GM23338 (cell line): ENCODE measurements at regions not wholly inside any gene's neighbourhood (a gene's known extent, or its start where the extent isn't known, plus 50 kb on each side); places are given as distances from the start of the nearest gene placed in this dataset.

Source experiments
- ATAC-seq: fragments of 200-7000 bp; cut with Tn5 transposase; 3 replicates; pipeline ENCODE4 v1.9.1; 2020
- DNase-seq: peaks from one replicate; pipeline ENCODE4 v3.0.0-alpha.2; 2015; ENCODE audit warnings: low spot score
- H2AFZ ChIP-seq: fragments of 200-600 bp; sonication (generic); 2 replicates; pipeline ENCODE4 v1.8.0; 2016; ENCODE audit warnings: antibody characterized with exemption, mild to moderate bottlenecking, moderate library complexity
- H3F3A ChIP-seq: fragments of 200-600 bp; sonication (generic); replicated peaks from 2 replicates; pipeline ENCODE4 v1.8.0; 2017; ENCODE audit warnings: antibody characterized with exemption, mixed run types, low read depth
- H3K27ac ChIP-seq: fragments of 200-600 bp; sonication (generic); 2 replicates; pipeline ENCODE4 v1.6.1; 2016; ENCODE audit warnings: low read depth
- H3K27me3 ChIP-seq: fragments of 200-600 bp; sonication (generic); 2 replicates; pipeline ENCODE4 v1.8.0; 2016; ENCODE audit warnings: mild to moderate bottlenecking, mixed run types, moderate library complexity; ENCODE audit not compliant: insufficient read depth
- H3K36me3 ChIP-seq: fragments of 200-600 bp; sonication (generic); 2 replicates; pipeline ENCODE4 v1.8.0; 2016; ENCODE audit warnings: mild to moderate bottlenecking; ENCODE audit not compliant: insufficient read depth
- H3K4me1 ChIP-seq: fragments of 200-600 bp; sonication (generic); 2 replicates; pipeline ENCODE4 v1.8.0; 2016; ENCODE audit warnings: mild to moderate bottlenecking, moderate library complexity; ENCODE audit not compliant: insufficient read depth
- H3K4me2 ChIP-seq: fragments of 200-600 bp; sonication (generic); 2 replicates; pipeline ENCODE4 v1.7.1; 2017; ENCODE audit warnings: mixed run types
- H3K4me3 ChIP-seq: fragments of 200-600 bp; sonication (generic); 2 replicates; pipeline ENCODE4 v1.6.1; 2016; ENCODE audit warnings: mixed run types
- H3K79me2 ChIP-seq: fragments of 200-600 bp; sonication (generic); replicated peaks from 2 replicates; pipeline ENCODE4 v1.8.0; 2017; ENCODE audit warnings: mild to moderate bottlenecking; ENCODE audit not compliant: insufficient read depth
- H3K9me2 ChIP-seq: fragments of 200-600 bp; sonication (generic); 2 replicates; pipeline ENCODE4 v1.8.0; 2017; ENCODE audit not compliant: insufficient read depth
- H4K20me1 ChIP-seq: fragments of 200-600 bp; sonication (generic); replicated peaks from 2 replicates; pipeline ENCODE4 v1.8.0; 2017; ENCODE audit warnings: mild to moderate bottlenecking; ENCODE audit not compliant: insufficient read depth
- H3K27ac Mint-ChIP-seq: 2 replicates; pipeline ENCODE4 v1.8.0; 2020; ENCODE audit warnings: inconsistent platforms, mild to moderate bottlenecking, moderate library complexity, mixed read lengths
- H3K27me3 Mint-ChIP-seq: 3 replicates; pipeline ENCODE4 v1.8.0; 2022; ENCODE audit warnings: low read depth, mild to moderate bottlenecking, moderate library complexity, mixed read lengths, inconsistent platforms; ENCODE audit not compliant: insufficient read depth, poor library complexity
- H3K36me3 Mint-ChIP-seq: 3 replicates; pipeline ENCODE4 v1.8.0; 2021; ENCODE audit warnings: low read depth, mild to moderate bottlenecking, inconsistent platforms, moderate library complexity, mixed read lengths
- H3K4me1 Mint-ChIP-seq: 3 replicates; pipeline ENCODE4 v1.8.0; 2020; ENCODE audit warnings: mild to moderate bottlenecking, inconsistent platforms, mixed read lengths
- H3K4me3 Mint-ChIP-seq: 3 replicates; pipeline ENCODE4 v1.8.0; 2021; ENCODE audit warnings: moderate library complexity, mild to moderate bottlenecking, inconsistent platforms, mixed read lengths
- H3K9me3 Mint-ChIP-seq: 3 replicates; pipeline ENCODE4 v1.8.0; 2020; ENCODE audit warnings: moderate library complexity, mild to moderate bottlenecking, inconsistent platforms, mixed read lengths
- EZH2phosphoT487 ChIP-seq: fragments of 200-600 bp; sonication (generic); IDR thresholded peaks from one replicate; pipeline ENCODE4 v1.8.1; 2018; ENCODE audit warnings: antibody characterized with exemption; ENCODE audit not compliant: unreplicated experiment
- JUNB ChIP-seq: IDR thresholded peaks from one replicate; pipeline ENCODE4 v1.6.1; 2016; ENCODE audit warnings: antibody characterized with exemption; ENCODE audit not compliant: unreplicated experiment
- NANOG ChIP-seq: IDR thresholded peaks from 2 replicates; pipeline ENCODE4 v1.6.1; 2016; ENCODE audit warnings: antibody characterized with exemption, borderline replicate concordance
- STAT1 ChIP-seq: IDR thresholded peaks from one replicate; pipeline ENCODE4 v1.6.1; 2016; ENCODE audit warnings: antibody characterized with exemption; ENCODE audit not compliant: unreplicated experiment
- ZNF114 ChIP-seq: fragments of 250-450 bp; sonication (Bioruptor Pico); IDR thresholded peaks from 2 replicates; pipeline ENCODE4 v1.5.0; 2020; ENCODE audit warnings: mild to moderate bottlenecking, moderate library complexity
- ZNF331 ChIP-seq: fragments of 250-450 bp; sonication (Bioruptor Pico); IDR thresholded peaks from 2 replicates; pipeline ENCODE4 v1.5.0; 2020; ENCODE audit warnings: low read depth, mild to moderate bottlenecking, moderate library complexity
- TF ChIP-seq, protein P1 (sequence below): IDR thresholded peaks from 2 replicates; pipeline ENCODE4 v1.6.1; 2016; ENCODE audit warnings: antibody characterized with exemption
- TF ChIP-seq, protein P2 (sequence below), 2 experiments: fragments of 200-600 bp in 1 of 2; sonication (generic) in 1 of 2; conservative IDR thresholded peaks; 2 replicates each; pipeline versions ENCODE4 v1.5.1 to v1.6.1; 2016 to 2017; ENCODE audit warnings: antibody characterized with exemption in 2 of 2, low read depth in 2 of 2, mild to moderate bottlenecking in 2 of 2, moderate library complexity in 1 of 2

DNA sequence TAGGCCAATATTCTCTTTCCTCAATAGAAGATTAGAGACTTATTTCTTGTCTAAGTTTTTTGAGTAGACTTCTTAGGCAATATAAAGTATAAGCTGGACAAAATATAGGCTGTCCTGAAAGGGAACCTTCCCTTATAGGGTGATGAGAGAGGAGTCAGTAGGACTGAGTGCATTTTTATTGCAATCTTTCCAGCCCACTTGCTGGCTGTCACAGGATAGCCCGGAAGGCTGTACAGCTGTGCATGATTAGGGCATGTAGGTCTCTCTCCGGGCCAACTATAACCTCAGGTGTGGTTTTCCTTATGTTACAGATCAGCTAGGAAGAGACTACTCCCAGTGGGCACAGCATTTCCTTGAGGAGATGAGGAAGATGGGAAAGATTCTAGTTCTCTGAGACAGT is 159.8 kb upstream of the MEF2C start:
- Mint-ChIP-seq H3K9me3 (no peaks in the 10 kb centered on the region), H3K27me3 (no peaks in the 10 kb centered on the region), H3K4me1 (peaks cover 7% of the 10 kb centered on the region; the same call in 2 of the 3 replicates), H3K4me3 (no peak overlapping the region), H3K36me3 (no peaks in the 10 kb centered on the region), H3K27ac (no peak overlapping the region)
- no peak overlapping the region for H2AFZ ChIP-seq
- no peak for ATAC-seq
- H3K4me2 ChIP-seq, result no peak overlapping the region
- H3K36me3 ChIP-seq, result no peaks in the 10 kb centered on the region
- H3K4me1 ChIP-seq, result peaks cover 5% of the 10 kb centered on the region; the same call in 1 of the 2 replicates
- H3K79me2 ChIP-seq, result no peaks in the 10 kb centered on the region
- no peaks in the 10 kb centered on the region for H3K27me3 ChIP-seq
- H3F3A ChIP-seq, result no peaks in the 10 kb centered on the region
- peaks cover 5% of the 10 kb centered on the region; the same call in 1 of the 2 replicates for H3K9me2 ChIP-seq
- no peak for DNase-seq
- no peak overlapping the region for H3K4me3 ChIP-seq
- H3K27ac ChIP-seq, result no peak overlapping the region
- no peaks in the 10 kb centered on the region; the same call in 1 of the 2 replicates for H4K20me1 ChIP-seq
- TF ChIP-seq ZNF114 (CRISPR knock-in tag), result no peak
- no peak for TF ChIP-seq STAT1

DNA sequence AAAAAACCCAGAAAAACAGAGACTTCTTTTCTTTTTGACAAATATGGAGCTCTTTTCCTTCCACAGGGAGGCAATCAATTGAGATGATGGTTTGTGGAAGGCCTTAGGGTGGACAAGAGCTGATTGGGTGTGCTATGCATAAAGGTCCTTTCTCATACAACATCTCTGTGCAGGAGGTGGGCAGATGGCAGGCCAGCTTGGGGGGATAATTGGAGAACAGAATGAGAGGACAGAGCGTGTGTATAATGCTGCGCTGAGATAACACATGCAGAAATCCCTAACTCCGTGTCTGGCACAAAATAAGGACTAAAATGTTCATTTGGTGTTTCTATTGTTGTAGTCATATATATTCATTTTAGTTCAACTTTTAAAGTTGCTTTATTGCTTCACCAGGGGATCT is 159.0 kb upstream of the MEF2C start:
- H3K79me2 ChIP-seq, result no peaks in the 10 kb centered on the region
- Mint-ChIP-seq H3K36me3 (no peaks in the 10 kb centered on the region), H3K9me3 (no peaks in the 10 kb centered on the region), H3K27me3 (no peaks in the 10 kb centered on the region), H3K4me3 (no peak overlapping the region), H3K4me1 (peaks cover 2% of the 10 kb centered on the region; the same call in 2 of the 3 replicates), H3K27ac (no peak overlapping the region)
- DNase-seq, result no peak
- H3K27ac ChIP-seq, result no peak overlapping the region
- ATAC-seq, result no peak
- no peak overlapping the region for H3K4me2 ChIP-seq
- no peak overlapping the region for H3K4me3 ChIP-seq
- H4K20me1 ChIP-seq, result no peaks in the 10 kb centered on the region; the same call in 1 of the 2 replicates
- TF ChIP-seq ZNF114 (CRISPR knock-in tag) (no peak), ZNF331 (CRISPR knock-in tag) (no peak), EZH2phosphoT487 (no peak), STAT1 (no peak), JUNB (no peak), NANOG (no peak)
- TF ChIP-seq, protein P1, sequence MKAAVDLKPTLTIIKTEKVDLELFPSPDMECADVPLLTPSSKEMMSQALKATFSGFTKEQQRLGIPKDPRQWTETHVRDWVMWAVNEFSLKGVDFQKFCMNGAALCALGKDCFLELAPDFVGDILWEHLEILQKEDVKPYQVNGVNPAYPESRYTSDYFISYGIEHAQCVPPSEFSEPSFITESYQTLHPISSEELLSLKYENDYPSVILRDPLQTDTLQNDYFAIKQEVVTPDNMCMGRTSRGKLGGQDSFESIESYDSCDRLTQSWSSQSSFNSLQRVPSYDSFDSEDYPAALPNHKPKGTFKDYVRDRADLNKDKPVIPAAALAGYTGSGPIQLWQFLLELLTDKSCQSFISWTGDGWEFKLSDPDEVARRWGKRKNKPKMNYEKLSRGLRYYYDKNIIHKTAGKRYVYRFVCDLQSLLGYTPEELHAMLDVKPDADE, result no peak
- TF ChIP-seq, protein P2, sequence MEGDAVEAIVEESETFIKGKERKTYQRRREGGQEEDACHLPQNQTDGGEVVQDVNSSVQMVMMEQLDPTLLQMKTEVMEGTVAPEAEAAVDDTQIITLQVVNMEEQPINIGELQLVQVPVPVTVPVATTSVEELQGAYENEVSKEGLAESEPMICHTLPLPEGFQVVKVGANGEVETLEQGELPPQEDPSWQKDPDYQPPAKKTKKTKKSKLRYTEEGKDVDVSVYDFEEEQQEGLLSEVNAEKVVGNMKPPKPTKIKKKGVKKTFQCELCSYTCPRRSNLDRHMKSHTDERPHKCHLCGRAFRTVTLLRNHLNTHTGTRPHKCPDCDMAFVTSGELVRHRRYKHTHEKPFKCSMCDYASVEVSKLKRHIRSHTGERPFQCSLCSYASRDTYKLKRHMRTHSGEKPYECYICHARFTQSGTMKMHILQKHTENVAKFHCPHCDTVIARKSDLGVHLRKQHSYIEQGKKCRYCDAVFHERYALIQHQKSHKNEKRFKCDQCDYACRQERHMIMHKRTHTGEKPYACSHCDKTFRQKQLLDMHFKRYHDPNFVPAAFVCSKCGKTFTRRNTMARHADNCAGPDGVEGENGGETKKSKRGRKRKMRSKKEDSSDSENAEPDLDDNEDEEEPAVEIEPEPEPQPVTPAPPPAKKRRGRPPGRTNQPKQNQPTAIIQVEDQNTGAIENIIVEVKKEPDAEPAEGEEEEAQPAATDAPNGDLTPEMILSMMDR (conservative IDR thresholded peaks at IDR 0.05; ENCODE audit: low read depth in 2 of 2), result no peak
- no peaks in the 10 kb centered on the region for H3F3A ChIP-seq
- no peak overlapping the region for H2AFZ ChIP-seq
- H3K36me3 ChIP-seq, result no peaks in the 10 kb centered on the region
- no peaks in the 10 kb centered on the region for H3K4me1 ChIP-seq
- H3K9me2 ChIP-seq, result peaks cover 9% of the 10 kb centered on the region
- no peaks in the 10 kb centered on the region for H3K27me3 ChIP-seq
